NCI-H1417 treated with DMSO at 0.1 percent for 48 hours (cell line): ENCODE measurements at regions not wholly inside any gene's neighbourhood (a gene's known extent, or its start where the extent isn't known, plus 50 kb on each side); places are given as distances from the start of the nearest gene placed in this dataset.

Source experiments
- DNase-seq: peaks from one replicate; lab custom pipeline; 2025; lab: John Stamatoyannopoulos, UW

DNA sequence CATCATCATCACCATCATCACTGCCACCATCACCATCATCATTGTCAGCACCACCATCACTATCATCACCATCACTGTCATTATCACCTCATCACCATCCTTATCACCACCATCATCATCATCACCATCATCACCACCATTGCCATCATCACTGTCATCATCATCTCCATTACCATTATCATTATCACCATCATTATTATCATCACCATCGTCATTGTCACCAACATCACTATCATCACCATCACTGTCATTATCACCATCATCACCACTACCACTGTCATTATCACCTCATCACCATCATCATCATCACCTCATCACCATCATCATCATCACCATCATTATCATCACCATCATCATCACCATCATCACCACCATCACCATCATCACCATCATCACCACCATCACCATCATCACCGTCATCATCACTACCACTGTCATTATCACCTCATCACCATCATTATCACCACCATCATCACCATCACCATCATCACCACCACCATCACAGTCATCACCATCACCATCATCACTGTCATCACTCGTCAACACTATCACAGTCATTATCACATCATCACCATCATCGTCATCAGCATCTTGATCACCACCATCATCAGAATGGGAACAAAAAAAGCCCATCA, 191.1 kb downstream of the TTLL2 start:
- DNase-seq = no peak

DNA sequence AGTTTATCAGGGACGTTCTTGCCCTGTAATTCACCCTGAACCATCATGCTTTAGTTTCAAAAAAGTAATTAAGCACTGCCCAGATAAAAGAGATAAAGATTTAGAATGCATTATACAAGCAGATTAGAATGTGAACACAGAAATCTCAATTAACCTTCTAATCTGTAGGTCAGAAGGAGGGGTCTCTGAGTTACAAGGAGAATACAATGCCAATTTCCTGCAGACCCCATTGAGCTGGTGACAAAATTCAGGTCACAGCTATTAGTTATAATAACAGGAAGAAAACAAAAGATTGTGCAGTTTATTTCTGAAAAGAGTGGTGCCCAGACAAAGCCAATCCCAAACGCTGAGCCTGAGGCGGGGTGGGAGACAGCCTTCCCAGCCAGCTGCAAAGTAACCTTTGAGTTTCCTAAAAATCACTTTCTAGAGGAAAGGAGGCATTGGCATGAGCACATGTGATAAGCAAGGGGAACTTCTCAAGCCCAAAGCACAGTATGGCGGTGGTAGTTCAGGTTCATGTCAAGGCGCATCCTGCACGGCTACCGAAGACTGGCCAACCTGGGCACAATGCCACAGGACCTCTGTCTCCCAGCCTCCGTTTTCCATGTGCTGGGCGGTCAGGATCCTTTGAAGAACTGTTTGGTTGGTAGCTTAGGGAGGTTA, 192.5 kb downstream of the TTLL2 start:
- DNase-seq = no peak

DNA sequence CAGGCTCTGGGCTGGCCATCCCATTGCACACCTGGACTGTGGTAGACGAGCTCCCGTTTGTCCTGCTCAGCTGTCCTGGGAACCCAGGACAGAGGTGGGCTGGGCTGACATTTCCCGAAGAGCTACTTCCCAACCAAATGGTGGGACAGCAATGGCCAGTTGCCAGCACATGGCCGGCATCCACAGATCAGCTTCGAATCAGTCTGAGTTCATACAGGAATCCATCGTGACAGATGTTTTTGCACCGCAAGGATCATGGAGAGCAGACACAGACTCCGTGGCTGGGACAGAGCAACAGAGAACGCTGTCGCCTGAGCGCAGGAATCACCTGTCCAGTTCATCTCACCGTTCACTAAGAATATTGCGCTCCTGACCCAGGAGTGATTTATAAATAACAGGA, 198.5 kb downstream of the TTLL2 start:
- no peak for DNase-seq

GRCh38 chr6:167524261-167525111, 199.6 kb downstream of the TTLL2 start:
- DNase-seq = no peak

DNA sequence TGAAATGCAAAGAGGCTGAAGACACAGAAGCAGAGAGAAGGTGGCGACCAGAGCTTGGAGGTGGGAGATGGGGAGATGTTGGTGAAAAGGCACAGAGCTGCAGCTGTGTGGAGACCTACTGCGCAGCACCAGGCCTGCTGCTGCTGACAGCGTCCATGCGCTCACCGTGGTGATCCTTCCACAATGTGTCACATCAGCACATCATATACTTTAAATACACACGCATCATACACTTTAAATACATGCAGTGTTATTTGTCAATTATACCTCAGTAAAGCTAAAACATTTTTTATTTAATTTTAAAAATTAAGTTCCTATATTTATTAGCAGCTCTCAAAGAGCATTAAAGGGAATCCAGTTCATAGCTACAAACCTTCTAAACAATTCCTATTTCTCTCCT, 200.9 kb downstream of the TTLL2 start:
- no peak for DNase-seq

GRCh38 chr6:167526465-167527368, 201.8 kb downstream of the TTLL2 start:
- DNase-seq = no peak

GRCh38 chr6:167528239-167528638, 203.4 kb downstream of the TTLL2 start:
- DNase-seq = no peak

DNA sequence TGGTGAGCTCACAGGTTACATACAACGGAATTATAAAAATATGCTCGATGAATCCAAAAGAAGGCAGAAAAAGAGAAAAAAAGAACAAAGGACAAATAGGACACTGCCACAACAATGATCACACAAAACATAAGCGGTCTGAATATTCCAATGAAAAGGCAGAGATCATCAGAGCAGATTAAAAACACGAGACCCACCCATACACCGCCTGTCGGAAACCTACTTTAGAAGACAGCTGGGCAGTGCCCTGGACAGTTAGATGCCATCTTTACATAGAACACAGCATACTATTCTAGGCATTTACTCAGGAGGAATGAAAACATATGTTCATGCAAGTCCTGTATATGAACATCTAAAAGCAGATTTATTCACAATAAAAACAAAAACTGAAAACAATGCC, 204.1 kb downstream of the TTLL2 start:
- no peak for DNase-seq

DNA sequence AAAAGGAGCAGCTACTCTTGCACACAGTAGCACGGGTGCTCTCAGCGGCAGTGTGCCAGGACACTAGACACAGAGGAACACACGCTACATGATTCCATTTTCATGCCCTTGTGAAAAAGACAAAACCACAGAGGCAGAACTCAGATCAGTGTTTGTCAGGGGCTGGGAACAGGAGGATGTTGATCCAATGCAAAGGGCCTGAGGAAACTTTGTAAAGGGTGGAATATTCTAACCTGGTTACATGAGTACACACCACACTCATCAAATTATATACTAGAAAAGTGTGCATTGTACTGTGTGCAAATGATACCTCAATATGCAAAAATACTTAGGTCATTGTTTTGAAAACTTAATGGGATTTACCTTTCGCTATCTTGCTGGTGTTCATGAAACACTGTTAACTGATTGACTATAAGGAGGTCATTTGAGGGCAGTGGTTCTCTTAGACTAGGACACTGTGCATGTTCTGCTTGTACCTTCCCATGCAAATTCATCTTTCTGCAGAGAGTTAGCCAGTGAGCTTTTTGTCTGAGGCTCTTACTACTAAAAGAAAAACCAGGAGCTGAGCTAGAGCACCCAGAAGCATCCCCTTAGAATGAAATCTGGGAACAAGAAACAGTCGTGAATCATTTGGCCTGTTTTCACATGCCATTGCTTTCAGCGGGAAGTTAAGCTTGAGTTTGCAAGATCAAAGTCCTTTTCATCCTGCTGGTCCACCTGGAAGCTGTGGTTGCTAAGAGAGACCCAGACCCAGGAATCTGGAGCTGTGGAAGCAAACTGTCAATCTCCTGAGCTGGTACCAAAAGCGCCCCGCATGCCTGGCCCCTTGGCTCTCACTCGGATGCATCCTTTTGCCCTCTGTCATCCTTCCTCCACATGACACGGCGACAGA, 204.8 kb downstream of the TTLL2 start:
- no peak for DNase-seq

DNA sequence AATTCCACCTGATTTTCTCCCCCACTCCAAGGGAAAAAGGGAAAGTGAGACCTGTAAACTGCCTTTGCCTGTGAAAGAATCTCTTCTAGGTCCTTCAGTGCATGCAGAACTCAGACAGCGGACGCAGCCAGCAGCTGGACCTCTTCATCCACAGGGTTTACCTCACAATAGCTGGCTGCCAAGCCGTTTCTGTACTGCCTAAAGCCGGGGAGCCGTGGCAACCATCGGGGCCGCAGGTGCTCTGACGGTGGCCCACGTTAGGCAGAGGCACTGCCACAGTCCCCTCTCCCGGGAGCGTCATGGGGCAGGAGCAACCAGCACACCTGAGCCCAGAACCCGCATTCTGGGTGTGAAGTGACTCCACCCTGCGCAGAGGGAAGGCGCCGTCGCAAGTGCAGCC, 206.1 kb downstream of the TTLL2 start:
- no peak for DNase-seq

- no peak for DNase-seq
Measured at GRCh38 chr6:167532410-167533288, 207.8 kb downstream of the TTLL2 start.

GRCh38 chr6:167533851-167534250, 209.0 kb downstream of the TTLL2 start:
- DNase-seq = no peak

DNA sequence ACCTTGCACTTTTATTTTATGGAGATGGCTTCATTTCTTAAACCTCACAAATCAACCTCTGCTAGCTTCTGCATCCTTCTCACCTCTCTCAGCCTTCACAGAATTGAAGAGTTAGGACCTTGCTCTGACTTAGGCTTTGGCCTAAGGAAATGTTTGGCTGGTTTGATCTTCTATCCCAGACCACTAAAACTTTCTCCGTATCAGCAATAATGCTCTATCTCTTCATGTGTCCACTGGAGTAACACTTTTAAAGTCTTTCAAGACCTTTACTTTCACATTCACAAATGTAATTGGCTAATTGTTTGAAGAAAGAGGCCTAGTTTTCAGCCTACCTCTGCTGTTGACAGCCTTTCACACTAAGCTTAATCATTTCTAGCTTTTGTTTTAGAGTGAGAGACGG, 212.9 kb downstream of the TTLL2 start:
- DNase-seq = no peak

GRCh38 chr6:167538746-167539145, 213.9 kb downstream of the TTLL2 start:
- DNase-seq = no peak

DNA sequence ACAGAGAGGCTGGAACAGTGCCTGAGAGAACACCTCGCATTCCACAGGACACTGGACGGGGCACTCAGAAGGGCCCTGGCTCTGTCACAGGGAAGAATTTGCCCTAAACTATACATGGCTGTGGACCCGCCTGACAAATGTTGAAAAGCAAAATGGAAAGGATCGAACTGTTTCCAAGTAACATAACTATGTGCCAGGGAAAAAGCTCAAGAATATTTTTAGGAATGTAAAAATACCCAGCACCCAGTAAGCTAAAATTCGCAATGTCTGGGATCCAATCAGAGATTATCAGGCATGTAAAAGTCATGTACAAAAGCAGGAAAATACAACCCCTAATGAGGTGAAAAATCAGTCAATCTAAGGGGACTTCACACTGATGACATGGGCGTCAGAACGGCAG, 215.9 kb downstream of the TTLL2 start:
- DNase-seq = no peak

- DNase-seq = no peak
Measured at GRCh38 chr6:167541544-167541943, 216.7 kb downstream of the TTLL2 start.

DNA sequence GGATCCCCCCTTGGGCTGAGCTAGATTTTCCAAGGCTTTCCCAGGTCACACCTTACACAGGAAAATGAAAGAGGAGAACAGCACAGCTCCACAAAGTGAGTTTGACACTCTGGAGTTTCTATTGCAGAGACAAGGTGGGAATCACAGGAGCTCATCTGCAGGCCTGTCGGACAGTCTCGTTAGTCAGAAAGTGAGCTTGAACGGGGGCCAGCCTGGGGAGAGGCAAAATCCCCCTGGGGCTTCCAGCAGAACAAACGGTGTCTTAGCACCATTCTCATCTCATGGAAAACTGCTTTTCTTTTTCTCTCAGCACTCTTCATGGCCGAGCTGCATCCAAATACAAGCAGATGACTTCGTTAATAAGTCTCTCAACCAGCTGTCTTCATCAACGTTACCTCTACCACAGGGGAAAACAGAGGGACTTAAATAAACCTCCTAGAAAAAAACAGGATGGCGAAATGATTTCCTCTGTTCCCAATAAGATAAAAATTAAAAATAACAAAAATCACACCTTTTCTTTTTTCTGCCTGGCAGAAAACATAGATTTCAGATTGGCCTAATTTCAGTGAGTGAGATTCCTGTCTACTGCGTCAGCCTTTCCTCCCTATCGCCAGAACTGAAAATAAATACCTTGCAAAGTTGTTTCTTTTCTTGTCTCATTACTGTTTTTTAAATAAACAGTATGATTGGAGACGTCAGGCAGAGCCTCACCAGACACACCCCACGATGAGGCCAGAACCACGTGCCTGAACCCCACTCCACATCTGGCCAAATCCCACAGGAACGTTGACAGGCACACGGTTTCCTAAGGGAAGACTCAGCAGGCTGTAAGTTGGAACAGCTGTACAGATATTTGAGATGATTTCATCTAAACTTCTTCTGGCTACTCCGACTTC, 219.0 kb downstream of the TTLL2 start:
- DNase-seq = no peak

- DNase-seq = no peak
Measured at GRCh38 chr6:167546611-167547327, 221.9 kb downstream of the TTLL2 start.
